SH-SY5Y (cell line): ENCODE measurements at regions not wholly inside any gene's neighbourhood (a gene's known extent, or its start where the extent isn't known, plus 50 kb on each side); places are given as distances from the start of the nearest gene placed in this dataset.

Experiments used
- GATA2 ChIP-seq: IDR thresholded peaks from 2 replicates; pipeline ENCODE4 v1.6.1; 2011; ENCODE audit warnings: mild to moderate bottlenecking, low read depth, low read length
- GATA3 ChIP-seq: IDR thresholded peaks from 2 replicates; pipeline ENCODE4 v1.6.1; 2011; ENCODE audit warnings: low read depth, mild to moderate bottlenecking, low read length, moderate library complexity

DNA sequence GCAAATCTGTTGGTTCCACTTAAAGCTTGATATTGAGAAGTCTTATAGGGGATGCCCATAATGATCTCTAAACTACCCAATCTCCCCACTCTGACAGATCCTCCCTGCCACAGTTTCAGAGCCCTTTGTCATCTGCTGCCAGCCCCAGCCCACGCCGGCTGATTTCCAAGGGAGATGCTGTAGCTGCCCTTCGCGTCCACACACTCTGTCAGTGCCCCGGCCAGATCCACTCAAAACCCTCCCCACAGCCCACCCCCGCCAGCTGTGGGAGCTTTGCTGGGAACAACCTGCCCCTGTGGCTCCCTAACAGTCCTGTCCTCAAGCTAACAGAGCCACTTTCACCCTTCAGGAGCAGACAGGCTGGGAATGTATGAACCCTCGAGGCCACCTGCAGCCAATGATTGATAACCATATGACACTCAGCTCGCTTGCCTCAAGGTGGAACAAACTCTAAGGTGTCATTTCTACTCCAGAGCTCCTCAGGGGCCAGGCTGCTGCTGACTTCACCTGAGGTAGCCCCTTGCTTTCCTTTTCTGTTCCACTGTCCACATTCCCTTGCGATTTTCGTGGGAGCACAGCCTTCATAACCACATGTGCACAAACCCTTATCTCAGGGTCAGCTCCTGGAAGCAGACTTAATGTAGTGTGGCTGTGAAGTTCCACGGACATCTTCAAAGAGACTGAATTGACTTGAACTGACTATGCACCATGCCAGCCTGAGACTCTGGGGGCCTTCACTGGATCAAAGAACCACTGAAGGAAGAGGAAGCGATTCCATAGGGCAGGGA lies 92.6 kb upstream of the LGALSL start:
- no peak for TF ChIP-seq GATA2
- TF ChIP-seq GATA3 = no peak

DNA sequence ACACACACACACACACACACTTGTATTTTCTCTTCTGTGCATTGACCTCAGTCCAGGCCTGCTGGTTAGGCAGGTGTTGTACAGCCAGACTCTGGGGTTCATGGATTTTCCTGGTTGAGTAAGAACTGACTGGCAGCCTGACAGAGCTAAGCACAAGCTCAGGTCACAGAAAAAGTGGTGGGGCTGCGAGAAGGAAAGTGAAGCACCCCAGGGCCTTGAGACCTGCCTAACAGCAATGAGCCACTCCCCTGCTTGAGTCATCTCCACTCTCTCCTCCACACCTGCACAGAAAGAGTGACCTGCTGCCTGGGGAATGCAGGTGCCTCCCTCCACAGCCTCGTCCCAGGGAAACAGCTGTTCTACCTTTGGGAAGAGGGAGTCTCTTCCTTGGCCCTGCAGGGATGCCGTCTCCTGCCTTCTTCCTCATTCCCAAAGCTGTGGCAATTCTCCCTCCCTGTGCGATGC lies 91.4 kb upstream of the LGALSL start:
- no peak for TF ChIP-seq GATA3
- no peak for TF ChIP-seq GATA2

DNA sequence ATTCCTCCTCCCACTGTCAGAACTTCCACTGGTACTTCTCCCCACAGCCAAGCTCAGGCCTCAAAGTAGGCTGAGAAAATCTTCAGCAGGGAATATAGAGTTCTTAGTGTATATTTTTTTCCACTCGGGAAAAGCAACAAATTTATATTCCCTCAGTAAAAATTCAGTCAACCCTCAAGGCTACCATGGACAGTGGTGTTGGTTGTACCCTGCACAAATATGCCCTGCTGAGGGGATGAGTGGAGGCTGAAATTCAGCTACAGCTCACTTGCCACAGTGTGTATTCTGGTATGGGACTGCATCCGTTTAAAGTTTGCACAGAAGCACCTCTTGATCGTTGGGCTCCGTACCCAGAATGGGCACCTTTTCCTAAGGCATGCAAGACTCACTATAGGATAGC lies 90.8 kb upstream of the LGALSL start:
- no peak for TF ChIP-seq GATA3

DNA sequence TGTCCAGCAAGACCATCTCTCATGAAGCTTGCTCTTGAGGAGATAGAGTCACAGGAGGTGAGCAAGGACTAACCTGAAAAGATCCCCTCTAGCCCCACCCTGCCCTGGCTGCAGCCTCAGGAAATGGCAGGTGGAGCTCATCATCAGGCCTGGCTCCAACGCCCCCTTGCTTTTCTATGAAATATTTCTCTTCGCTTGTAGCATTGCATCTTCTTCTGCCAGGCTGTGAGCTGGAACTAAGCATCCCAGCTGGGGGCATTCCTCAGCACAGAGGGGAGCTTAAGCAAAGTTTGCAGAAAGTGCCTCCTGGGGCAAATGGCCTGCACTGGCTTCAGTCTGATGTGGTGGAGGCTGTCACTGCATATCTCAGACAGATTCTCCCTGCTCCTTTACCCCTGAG lies 90.1 kb upstream of the LGALSL start:
- TF ChIP-seq GATA3 = no peak
- no peak for TF ChIP-seq GATA2

DNA sequence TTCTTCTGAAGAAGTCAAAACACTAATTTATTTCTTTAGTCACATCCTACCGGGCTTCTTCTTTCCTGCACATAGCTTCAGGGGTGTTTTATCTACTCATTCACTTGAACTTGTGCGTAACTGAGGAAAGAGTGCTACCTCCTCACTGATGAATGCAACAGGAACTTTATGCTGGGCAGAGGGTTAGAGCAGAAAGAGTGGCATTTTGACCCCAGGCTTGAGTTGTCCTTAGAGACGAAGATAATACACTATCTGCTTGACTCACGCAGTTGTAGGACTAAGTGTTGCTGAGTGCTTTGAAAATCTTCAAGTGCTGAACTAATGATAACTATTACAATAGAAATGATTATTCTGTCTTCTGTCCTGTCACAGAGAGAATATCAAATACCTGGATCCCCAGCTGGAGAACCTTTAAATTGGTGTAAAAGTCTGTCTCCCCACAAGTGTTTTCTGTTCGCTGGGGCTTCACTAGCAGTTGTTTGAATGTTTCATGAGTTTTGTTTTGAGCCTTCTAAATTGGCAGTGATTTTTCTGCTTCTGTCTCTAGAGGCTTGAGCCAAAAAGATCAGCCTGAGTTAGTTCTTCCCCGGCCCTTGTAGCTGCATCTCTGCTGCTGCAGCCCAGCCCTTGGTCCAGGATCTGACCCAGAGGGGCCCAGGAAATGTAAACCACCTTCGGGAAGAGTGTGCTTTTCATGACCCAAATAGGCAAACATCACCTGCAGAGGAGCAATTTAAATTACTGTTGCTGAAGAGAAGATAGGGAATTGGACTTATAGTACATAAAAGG lies 86.3 kb upstream of the LGALSL start:
- TF ChIP-seq GATA2 (no peak), GATA3 (no peak)

DNA sequence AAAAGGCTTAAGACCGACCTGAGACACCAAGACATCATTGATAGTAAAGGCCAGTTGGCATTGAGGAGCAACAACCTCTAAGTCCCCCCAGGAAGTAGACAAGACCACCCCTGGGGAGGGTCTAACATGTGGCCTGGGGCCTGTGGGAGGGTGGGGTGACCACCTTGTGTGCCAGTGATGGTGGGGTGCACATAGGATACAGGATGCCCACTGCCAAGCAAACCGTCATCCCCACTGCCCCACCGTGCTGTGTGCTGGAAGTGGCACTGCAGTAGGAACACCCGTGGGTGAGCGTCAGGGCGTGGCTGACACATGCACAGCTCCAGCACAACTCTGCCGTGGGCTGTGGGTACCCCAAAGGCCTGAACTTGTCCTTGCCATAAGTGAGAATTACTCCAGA lies 84.3 kb upstream of the LGALSL start:
- TF ChIP-seq GATA2 (no peak), GATA3 (no peak)

DNA sequence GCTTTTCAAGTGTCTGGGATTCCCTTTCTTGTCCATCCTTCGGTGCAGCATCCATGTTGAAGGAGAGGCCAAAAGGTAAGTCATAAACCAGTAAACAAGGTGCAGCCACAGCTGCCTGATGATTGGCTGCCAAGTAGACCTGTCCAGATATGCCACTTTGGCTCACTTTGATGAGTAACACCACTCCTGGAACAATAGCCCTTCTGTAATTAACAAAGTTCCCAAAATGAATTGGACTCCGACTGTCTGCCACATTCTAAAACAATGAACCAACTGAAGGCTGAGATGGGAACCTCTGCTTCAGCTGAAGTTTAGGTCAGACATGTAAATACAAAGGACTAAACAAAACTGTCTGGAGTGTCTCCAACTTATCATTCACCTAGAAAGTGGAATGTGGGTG lies 82.2 kb upstream of the LGALSL start:
- no peak for TF ChIP-seq GATA2
- no peak for TF ChIP-seq GATA3

DNA sequence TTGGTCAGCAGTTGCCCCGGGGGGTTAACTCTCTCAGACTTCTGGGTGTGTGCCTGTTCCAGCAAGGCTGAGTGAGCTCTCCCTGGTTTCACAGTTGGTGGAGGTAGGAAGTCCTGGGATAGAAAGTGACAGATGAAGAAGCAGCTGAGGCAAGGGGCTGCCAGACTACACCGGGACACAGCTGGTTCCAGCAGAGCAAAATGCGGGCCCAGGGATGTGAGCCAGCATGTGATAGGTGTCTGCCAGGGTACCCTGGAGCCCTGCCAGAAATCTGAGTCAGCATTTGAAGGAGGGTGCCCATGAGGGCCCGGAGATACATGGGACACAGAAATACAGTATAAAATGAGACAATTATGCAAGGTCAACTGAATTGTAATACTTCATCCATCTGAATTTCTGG lies 79.3 kb upstream of the LGALSL start:
- no peak for TF ChIP-seq GATA3
- no peak for TF ChIP-seq GATA2

DNA sequence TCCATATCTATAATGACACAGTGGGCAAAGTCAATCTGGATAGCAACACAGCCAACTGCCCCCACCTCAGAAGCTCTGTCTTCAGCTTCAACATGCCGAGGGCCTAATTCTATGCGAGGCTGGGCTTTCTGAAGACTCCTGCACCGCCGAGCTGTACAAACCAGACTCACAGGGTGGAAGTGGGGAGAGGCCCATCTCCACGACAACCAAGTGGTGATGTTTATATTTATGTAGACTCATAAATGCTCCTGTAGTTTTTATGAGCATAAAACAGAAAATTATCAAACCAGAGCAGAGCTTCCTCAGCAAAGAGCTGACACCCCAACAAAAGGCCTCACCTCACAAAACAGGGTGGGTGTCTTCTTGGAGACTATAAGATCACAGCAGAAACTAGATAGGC lies 77.0 kb upstream of the LGALSL start:
- TF ChIP-seq GATA3 (no peak), GATA2 (no peak)

DNA sequence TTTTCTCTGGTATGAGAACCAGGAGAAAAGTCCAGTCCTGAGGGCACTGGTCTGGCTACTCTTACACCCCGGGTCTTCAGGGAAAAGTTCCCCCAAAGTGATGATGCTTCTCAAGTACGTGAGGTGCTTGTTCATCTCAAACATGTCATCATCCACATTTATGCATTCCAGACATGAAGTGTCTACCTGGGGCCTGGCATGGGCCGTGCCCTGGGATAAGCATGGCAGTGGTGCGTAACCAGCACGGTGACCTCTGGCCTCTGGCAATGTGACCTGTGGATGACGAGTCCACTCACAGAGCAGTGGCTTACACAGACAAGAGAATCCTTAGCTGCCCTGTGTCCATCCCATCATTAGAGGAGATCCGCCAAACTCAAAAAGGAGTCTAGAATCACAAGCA lies 74.8 kb upstream of the LGALSL start:
- no peak for TF ChIP-seq GATA3
- TF ChIP-seq GATA2 = no peak

DNA sequence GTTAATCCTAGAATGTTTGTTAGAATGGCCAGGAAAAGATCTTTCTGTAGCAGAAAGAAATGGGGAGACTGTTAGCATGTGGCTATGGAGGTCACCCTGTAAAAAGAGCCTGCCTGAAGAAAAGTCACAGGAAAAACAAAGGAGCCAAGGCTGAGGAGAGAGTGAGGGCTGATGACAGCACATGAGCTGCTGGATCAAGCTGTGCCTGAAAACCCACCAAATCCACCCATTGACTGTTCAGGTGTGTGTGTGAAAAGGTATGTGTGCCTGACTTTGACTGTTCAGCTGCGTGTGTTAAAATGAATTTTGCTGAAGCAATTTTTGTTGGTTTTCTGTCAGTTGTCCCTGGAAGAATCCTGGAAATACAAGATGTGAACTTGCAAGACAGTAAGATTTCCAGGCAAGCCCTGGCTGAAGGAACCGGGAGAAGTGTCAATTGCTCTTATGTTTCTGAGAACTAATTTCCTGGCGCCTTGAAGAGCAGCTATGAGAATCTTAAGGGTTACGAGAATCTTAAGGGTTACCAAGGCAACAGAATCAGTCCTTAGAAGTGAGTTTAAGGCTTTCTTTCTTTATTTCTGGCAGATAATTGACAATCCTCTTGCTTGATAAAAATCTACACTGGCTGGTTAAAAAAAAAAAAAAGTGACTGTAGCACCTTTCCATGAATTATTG lies 73.0 kb upstream of the LGALSL start:
- TF ChIP-seq GATA2 (no peak), GATA3 (no peak)

DNA sequence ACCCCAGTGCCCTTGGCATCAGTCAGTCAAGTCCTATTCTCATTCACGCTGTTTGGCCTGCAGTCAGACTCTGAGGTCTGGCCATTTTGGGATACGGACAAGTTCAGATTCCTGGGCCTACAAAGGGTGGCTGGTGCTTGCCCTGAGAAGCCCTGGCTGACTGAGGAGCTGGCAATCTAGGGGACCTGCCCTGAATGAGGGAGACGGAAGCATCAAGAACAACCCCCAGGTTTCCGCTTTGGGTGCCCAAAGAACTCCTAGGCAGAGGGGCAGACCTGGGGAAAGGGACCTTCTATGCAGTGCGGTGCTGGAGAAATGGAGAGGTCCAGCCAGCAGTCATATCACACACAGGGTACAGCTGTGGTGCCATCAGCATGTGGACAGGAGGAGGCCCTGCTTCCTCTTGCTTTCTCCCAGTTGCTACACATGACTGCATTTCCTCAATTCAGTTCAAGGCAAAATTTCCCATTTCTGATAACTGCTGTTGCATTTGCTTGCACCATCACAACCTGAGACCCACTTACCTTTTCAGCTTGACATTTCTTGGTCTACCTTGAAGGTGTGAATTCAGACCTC lies 70.9 kb upstream of the LGALSL start:
- TF ChIP-seq GATA3 = no peak
- no peak for TF ChIP-seq GATA2

DNA sequence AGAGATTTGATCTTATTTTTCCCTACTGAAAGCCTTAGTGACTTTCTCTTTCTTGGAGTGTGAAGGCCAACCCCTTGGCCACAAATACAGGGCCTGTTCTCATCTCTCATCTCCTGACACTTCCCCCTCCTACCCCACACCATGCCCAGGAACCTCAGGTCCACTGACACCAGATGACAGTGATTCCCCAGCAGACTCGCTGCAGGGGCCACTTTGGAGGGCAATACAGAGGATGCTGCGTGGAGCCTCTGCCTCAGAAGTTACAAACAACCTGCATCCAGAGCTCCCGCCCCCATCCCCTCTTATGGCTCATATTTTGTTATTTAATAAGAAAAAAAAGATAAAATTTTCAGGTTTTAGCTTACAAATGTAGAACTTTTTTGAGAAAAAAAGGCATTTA lies 70.1 kb upstream of the LGALSL start:
- TF ChIP-seq GATA2 = no peak
- TF ChIP-seq GATA3 = no peak

DNA sequence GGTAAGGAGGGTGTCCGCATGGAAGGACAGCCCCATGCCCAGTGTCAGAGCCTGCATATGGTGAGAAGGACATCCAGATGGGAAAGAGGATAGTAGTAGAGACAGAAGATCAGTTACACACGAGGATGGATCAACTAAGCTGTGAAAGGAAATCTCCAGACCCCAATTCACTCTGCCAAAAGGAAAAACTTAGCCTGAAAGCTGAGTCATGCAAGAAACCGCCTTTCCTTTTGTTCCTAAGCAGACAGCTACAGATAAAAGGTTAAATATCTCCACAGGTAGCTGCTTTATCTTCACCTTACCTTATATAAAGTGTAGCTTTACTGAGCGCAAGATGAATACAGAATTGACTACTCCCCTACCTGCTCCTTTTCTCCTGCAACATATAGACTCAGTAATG lies 67.3 kb upstream of the LGALSL start:
- TF ChIP-seq GATA2 = no peak
- no peak for TF ChIP-seq GATA3
